ENCODE measurements at regions not wholly inside any gene's neighbourhood (a gene's known extent, or its start where the extent isn't known, plus 50 kb on each side); places are given as distances from the start of the nearest gene placed in this dataset.

DNA sequence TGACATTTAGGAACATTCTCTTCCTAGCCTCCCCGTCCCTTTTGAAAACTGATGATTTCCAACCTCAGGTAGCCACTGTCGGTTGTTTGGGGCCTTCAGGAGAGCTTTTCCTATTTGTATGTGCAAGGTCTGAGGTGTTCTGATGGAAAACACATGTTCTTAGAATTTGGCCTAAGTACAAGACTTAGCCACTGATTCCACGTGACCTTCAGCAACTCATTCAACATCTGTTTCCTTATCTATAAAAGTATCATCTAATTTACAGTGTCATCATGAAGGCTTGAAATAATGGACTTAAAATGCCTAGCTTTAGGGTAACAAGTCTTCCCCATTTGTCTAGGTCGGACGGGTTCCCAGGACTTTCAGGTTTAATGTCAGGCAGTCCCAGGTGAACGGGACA is 259.3 kb downstream of the SOX9 start:
- TF ChIP-seq GLIS3 (CRISPR knock-in tag; IDR thresholded peaks at IDR 0.05) = no peak
- no peak for TF ChIP-seq SNAI2 (CRISPR knock-in tag; IDR thresholded peaks at IDR 0.05)
- no peak for TF ChIP-seq ARNTL (CRISPR knock-in tag; IDR thresholded peaks at IDR 0.05; ENCODE audit: borderline replicate concordance, low read depth)
